CD4-positive, alpha-beta T cell treated with Interleukin-12 subunit alpha and Interleukin-12 subunit beta, for 1 hour (primary cell): ENCODE measurements at regions not wholly inside any gene's neighbourhood (a gene's known extent, or its start where the extent isn't known, plus 50 kb on each side); places are given as distances from the start of the nearest gene placed in this dataset.

ENCODE experiments used
- DNase-seq: peaks from one replicate; pipeline ENCODE4 v3.0.0-alpha.2; 2020

DNA sequence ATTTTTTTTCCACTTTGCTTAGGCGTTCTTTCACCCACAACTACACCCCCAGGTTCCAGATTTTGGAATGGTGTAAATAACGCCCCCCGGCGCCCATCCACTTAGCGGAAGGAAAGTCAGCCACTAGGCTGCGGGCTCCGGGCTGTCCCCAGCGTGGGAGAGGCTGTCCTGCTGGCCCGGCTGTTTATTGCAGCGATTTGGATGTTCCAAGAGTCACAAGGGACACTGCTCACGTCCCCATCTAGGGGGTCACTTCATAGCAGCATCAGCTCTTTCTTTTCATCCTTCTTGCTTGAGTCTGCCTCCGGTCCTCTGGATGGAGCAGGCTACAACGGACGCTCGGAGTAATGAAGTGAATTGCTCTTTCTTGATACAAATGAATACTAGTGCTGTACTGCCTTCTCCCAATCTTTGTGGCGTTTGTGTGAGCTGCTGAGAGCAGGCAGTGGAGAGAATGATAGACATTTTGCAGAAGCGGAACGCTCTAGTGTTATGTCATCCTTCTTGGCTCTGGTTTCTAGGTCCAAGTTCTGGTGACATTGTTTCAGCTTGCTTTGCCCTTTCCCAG lies 50.7 kb upstream of the PAIP2B start:
- no peak for DNase-seq

GRCh38 chr2:71277147-71277475 lies 50.2 kb upstream of the PAIP2B start:
- no peak for DNase-seq

- peak; percentile 85 for DNase-seq
Measured at GRCh38 chr2:71276311-71277146, 49.6 kb upstream of the PAIP2B start.
